ENCODE measurements at regions not wholly inside any gene's neighbourhood (a gene's known extent, or its start where the extent isn't known, plus 50 kb on each side); places are given as distances from the start of the nearest gene placed in this dataset.

GRCh38 chr11:20293992-20294391 is 69.5 kb upstream of the HTATIP2 start:
- Histone ChIP-seq H3K9me2 (replicated peaks; ENCODE audit: low read depth, low read length) (no peaks in the 10 kb centered on the region), H3F3A (ENCODE audit: low read depth) (no peaks in the 10 kb centered on the region), H3K79me2 (ENCODE audit: insufficient read depth, low read length) (no peaks in the 10 kb centered on the region), H4K20me1 (ENCODE audit: insufficient read depth, low read length, poor library complexity, severe bottlenecking) (no peaks in the 10 kb centered on the region), H3K4me2 (ENCODE audit: low read depth, low read length, poor library complexity, severe bottlenecking) (no peak overlapping the region), H2AFZ (ENCODE audit: low read length) (no peak overlapping the region), H3K4me3 (ENCODE audit: low read length, poor library complexity, severe bottlenecking) (no peak overlapping the region), H3K4me1 (ENCODE audit: insufficient read depth, low read length, poor library complexity, severe bottlenecking) (no peaks in the 10 kb centered on the region), H3K9me3 (ENCODE audit: insufficient read depth, low read depth, low read length) (no peaks in the 10 kb centered on the region), H3K27me3 (ENCODE audit: insufficient read depth, low read length, poor library complexity, severe bottlenecking) (no peaks in the 10 kb centered on the region), H3K9ac (ENCODE audit: low read depth, low read length, poor library complexity, severe bottlenecking) (no peak overlapping the region), H3K36me3 (ENCODE audit: insufficient read depth, low read length) (no peaks in the 10 kb centered on the region)
- no peak for TF ChIP-seq CTCF (conservative IDR thresholded peaks at IDR 0.05; ENCODE audit: low read length)
- TF ChIP-seq EZH2phosphoT487 (IDR thresholded peaks at IDR 0.05; ENCODE audit: borderline replicate concordance): no peak

GRCh38 chr11:20293531-20293930 is 70.0 kb upstream of the HTATIP2 start:
- no peaks in the 10 kb centered on the region for H3K9me2 ChIP-seq (replicated peaks; ENCODE audit: low read depth, low read length)
- no peak overlapping the region for H3K4me3 ChIP-seq (ENCODE audit: low read length, poor library complexity, severe bottlenecking)
- no peaks in the 10 kb centered on the region for H3K79me2 ChIP-seq (ENCODE audit: insufficient read depth, low read length)
- H4K20me1 ChIP-seq (ENCODE audit: insufficient read depth, low read length, poor library complexity, severe bottlenecking): no peaks in the 10 kb centered on the region
- H3F3A ChIP-seq (ENCODE audit: low read depth): no peaks in the 10 kb centered on the region
- TF ChIP-seq EZH2phosphoT487 (IDR thresholded peaks at IDR 0.05; ENCODE audit: borderline replicate concordance): no peak
- no peak for TF ChIP-seq CTCF (conservative IDR thresholded peaks at IDR 0.05; ENCODE audit: low read length)
- H3K36me3 ChIP-seq (ENCODE audit: insufficient read depth, low read length): no peaks in the 10 kb centered on the region
- H2AFZ ChIP-seq (ENCODE audit: low read length): no peak overlapping the region
- no peaks in the 10 kb centered on the region for H3K27me3 ChIP-seq (ENCODE audit: insufficient read depth, low read length, poor library complexity, severe bottlenecking)
- no peak overlapping the region for H3K9ac ChIP-seq (ENCODE audit: low read depth, low read length, poor library complexity, severe bottlenecking)
- no peak overlapping the region for H3K4me2 ChIP-seq (ENCODE audit: low read depth, low read length, poor library complexity, severe bottlenecking)
- H3K9me3 ChIP-seq (ENCODE audit: insufficient read depth, low read depth, low read length): no peaks in the 10 kb centered on the region
- H3K4me1 ChIP-seq (ENCODE audit: insufficient read depth, low read length, poor library complexity, severe bottlenecking): no peaks in the 10 kb centered on the region

GRCh38 chr11:20289732-20290131 is 73.8 kb upstream of the HTATIP2 start:
- no peak overlapping the region for H3K4me2 ChIP-seq (ENCODE audit: low read depth, low read length, poor library complexity, severe bottlenecking)

More at GRCh38 chr11:20289732-20290131, 73.8 kb upstream of the HTATIP2 start:
- Histone ChIP-seq H3K79me2 (ENCODE audit: insufficient read depth, low read length) (no peaks in the 10 kb centered on the region), H3K9me3 (ENCODE audit: insufficient read depth, low read depth, low read length) (no peaks in the 10 kb centered on the region), H3F3A (ENCODE audit: low read depth) (no peaks in the 10 kb centered on the region), H3K9me2 (replicated peaks; ENCODE audit: low read depth, low read length) (no peaks in the 10 kb centered on the region), H3K27me3 (ENCODE audit: insufficient read depth, low read length, poor library complexity, severe bottlenecking) (no peaks in the 10 kb centered on the region), H3K36me3 (ENCODE audit: insufficient read depth, low read length) (no peaks in the 10 kb centered on the region), H2AFZ (ENCODE audit: low read length) (no peak overlapping the region), H3K9ac (ENCODE audit: low read depth, low read length, poor library complexity, severe bottlenecking) (no peak overlapping the region), H3K4me1 (ENCODE audit: insufficient read depth, low read length, poor library complexity, severe bottlenecking) (no peaks in the 10 kb centered on the region), H3K4me3 (ENCODE audit: low read length, poor library complexity, severe bottlenecking) (no peak overlapping the region), H4K20me1 (ENCODE audit: insufficient read depth, low read length, poor library complexity, severe bottlenecking) (no peaks in the 10 kb centered on the region)
- TF ChIP-seq CTCF (conservative IDR thresholded peaks at IDR 0.05; ENCODE audit: low read length) (no peak), EZH2phosphoT487 (IDR thresholded peaks at IDR 0.05; ENCODE audit: borderline replicate concordance) (no peak)
